GM23338 (cell line): ENCODE measurements at regions not wholly inside any gene's neighbourhood (a gene's known extent, or its start where the extent isn't known, plus 50 kb on each side); places are given as distances from the start of the nearest gene placed in this dataset.

Source experiments
- CTCF ChIP-seq, 2 experiments: fragments of 200-600 bp in 1 of 2; sonication (generic) in 1 of 2; conservative IDR thresholded peaks; 2 replicates each; pipeline versions ENCODE4 v1.5.1 to v1.6.1; 2016 to 2017; ENCODE audit warnings: antibody characterized with exemption in 2 of 2, low read depth in 2 of 2, mild to moderate bottlenecking in 2 of 2, moderate library complexity in 1 of 2
- EZH2 ChIP-seq: fragments of 200-600 bp; sonication (generic); IDR thresholded peaks from one replicate; pipeline ENCODE4 v1.8.0; 2017; ENCODE audit warnings: antibody characterized with exemption, mild to moderate bottlenecking, low read depth; ENCODE audit not compliant: unreplicated experiment
- TF ChIP-seq, protein P1 (sequence below): IDR thresholded peaks from one replicate; pipeline ENCODE4 v1.6.1; 2018; ENCODE audit warnings: antibody characterized with exemption; ENCODE audit not compliant: unreplicated experiment

DNA sequence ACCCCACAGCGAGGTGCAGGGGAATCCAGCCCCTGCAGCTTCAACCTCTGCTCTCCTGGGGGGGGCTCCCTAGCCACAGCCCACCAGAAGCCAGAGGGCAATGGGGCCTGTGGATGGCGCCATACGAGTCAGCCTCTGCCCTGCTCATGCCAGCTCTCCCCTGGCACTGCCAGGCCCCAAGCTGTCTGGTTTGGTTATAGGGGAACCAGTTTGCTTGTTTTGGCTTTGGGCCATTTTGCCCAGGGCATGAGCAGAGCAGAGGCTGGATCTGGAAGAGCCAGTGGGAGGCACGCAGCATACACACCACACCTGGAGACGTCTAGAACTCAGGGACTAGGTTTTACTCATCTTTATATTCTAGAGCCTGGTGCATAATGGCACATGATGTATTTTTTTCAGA, 66.7 kb upstream of the SLC22A16 start:
- TF ChIP-seq CTCF (conservative IDR thresholded peaks at IDR 0.05; ENCODE audit: low read depth in 2 of 2) = no peak
- TF ChIP-seq, protein P1, sequence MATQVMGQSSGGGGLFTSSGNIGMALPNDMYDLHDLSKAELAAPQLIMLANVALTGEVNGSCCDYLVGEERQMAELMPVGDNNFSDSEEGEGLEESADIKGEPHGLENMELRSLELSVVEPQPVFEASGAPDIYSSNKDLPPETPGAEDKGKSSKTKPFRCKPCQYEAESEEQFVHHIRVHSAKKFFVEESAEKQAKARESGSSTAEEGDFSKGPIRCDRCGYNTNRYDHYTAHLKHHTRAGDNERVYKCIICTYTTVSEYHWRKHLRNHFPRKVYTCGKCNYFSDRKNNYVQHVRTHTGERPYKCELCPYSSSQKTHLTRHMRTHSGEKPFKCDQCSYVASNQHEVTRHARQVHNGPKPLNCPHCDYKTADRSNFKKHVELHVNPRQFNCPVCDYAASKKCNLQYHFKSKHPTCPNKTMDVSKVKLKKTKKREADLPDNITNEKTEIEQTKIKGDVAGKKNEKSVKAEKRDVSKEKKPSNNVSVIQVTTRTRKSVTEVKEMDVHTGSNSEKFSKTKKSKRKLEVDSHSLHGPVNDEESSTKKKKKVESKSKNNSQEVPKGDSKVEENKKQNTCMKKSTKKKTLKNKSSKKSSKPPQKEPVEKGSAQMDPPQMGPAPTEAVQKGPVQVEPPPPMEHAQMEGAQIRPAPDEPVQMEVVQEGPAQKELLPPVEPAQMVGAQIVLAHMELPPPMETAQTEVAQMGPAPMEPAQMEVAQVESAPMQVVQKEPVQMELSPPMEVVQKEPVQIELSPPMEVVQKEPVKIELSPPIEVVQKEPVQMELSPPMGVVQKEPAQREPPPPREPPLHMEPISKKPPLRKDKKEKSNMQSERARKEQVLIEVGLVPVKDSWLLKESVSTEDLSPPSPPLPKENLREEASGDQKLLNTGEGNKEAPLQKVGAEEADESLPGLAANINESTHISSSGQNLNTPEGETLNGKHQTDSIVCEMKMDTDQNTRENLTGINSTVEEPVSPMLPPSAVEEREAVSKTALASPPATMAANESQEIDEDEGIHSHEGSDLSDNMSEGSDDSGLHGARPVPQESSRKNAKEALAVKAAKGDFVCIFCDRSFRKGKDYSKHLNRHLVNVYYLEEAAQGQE = no peak
- no peak for TF ChIP-seq EZH2
